ENCODE measurements at regions not wholly inside any gene's neighbourhood (a gene's known extent, or its start where the extent isn't known, plus 50 kb on each side); places are given as distances from the start of the nearest gene placed in this dataset.

GRCh38 chr2:217725409-217725808 lies 277.4 kb downstream of the TNS1 start:
- no peak overlapping the region for H3K4me3 ChIP-seq (ENCODE audit: low read length)
- H3K9me2 ChIP-seq (replicated peaks; ENCODE audit: control insufficient read depth, low read length), result no peaks in the 10 kb centered on the region
- no peak for TF ChIP-seq EZH2phosphoT487 (IDR thresholded peaks at IDR 0.05; ENCODE audit: borderline replicate concordance, low read length)
- TF ChIP-seq, protein P1, sequence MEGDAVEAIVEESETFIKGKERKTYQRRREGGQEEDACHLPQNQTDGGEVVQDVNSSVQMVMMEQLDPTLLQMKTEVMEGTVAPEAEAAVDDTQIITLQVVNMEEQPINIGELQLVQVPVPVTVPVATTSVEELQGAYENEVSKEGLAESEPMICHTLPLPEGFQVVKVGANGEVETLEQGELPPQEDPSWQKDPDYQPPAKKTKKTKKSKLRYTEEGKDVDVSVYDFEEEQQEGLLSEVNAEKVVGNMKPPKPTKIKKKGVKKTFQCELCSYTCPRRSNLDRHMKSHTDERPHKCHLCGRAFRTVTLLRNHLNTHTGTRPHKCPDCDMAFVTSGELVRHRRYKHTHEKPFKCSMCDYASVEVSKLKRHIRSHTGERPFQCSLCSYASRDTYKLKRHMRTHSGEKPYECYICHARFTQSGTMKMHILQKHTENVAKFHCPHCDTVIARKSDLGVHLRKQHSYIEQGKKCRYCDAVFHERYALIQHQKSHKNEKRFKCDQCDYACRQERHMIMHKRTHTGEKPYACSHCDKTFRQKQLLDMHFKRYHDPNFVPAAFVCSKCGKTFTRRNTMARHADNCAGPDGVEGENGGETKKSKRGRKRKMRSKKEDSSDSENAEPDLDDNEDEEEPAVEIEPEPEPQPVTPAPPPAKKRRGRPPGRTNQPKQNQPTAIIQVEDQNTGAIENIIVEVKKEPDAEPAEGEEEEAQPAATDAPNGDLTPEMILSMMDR (IDR thresholded peaks at IDR 0.05; ENCODE audit: low read depth, low read length, poor library complexity, severe bottlenecking), result no peak
- no peaks in the 10 kb centered on the region for H4K20me1 ChIP-seq (ENCODE audit: control insufficient read depth, insufficient read depth, low read depth, low read length)
- no peaks in the 10 kb centered on the region for H3K27me3 ChIP-seq (ENCODE audit: control insufficient read depth, low read length)
- H3K9me3 ChIP-seq (ENCODE audit: control insufficient read depth, insufficient read depth, low read length), result no peaks in the 10 kb centered on the region
- H3K36me3 ChIP-seq (ENCODE audit: control insufficient read depth, low read length), result no peaks in the 10 kb centered on the region
- no peaks in the 10 kb centered on the region for H3K79me2 ChIP-seq (ENCODE audit: control insufficient read depth, low read length)
- no peaks in the 10 kb centered on the region for H3K4me1 ChIP-seq (ENCODE audit: control insufficient read depth, low read length)
- H3K4me2 ChIP-seq (ENCODE audit: low read length), result no peak overlapping the region
- H3F3A ChIP-seq (ENCODE audit: control insufficient read depth, insufficient read depth), result no peaks in the 10 kb centered on the region
- no peak overlapping the region for H3K27ac ChIP-seq (ENCODE audit: low read depth, low read length)

GRCh38 chr2:217724471-217724870 lies 278.3 kb downstream of the TNS1 start:
- Histone ChIP-seq H3K4me3 (ENCODE audit: low read length) (no peak overlapping the region), H3F3A (ENCODE audit: control insufficient read depth, insufficient read depth) (no peaks in the 10 kb centered on the region), H3K79me2 (ENCODE audit: control insufficient read depth, low read length) (no peaks in the 10 kb centered on the region), H3K4me2 (ENCODE audit: low read length) (no peak overlapping the region), H4K20me1 (ENCODE audit: control insufficient read depth, insufficient read depth, low read depth, low read length) (no peaks in the 10 kb centered on the region), H3K27ac (ENCODE audit: low read depth, low read length) (no peak overlapping the region), H3K36me3 (ENCODE audit: control insufficient read depth, low read length) (no peaks in the 10 kb centered on the region), H3K27me3 (ENCODE audit: control insufficient read depth, low read length) (no peaks in the 10 kb centered on the region), H3K9me3 (ENCODE audit: control insufficient read depth, insufficient read depth, low read length) (no peaks in the 10 kb centered on the region), H3K4me1 (ENCODE audit: control insufficient read depth, low read length) (no peaks in the 10 kb centered on the region), H3K9me2 (replicated peaks; ENCODE audit: control insufficient read depth, low read length) (no peaks in the 10 kb centered on the region)
- TF ChIP-seq, protein P1 (IDR thresholded peaks at IDR 0.05; ENCODE audit: low read depth, low read length, poor library complexity, severe bottlenecking), result no peak
- TF ChIP-seq EZH2phosphoT487 (IDR thresholded peaks at IDR 0.05; ENCODE audit: borderline replicate concordance, low read length), result no peak

- H3K27me3 ChIP-seq (ENCODE audit: control insufficient read depth, low read length), result no peaks in the 10 kb centered on the region
- no peak overlapping the region for H3K4me2 ChIP-seq (ENCODE audit: low read length)
- no peaks in the 10 kb centered on the region for H3F3A ChIP-seq (ENCODE audit: control insufficient read depth, insufficient read depth)
- H3K36me3 ChIP-seq (ENCODE audit: control insufficient read depth, low read length), result no peaks in the 10 kb centered on the region
- no peaks in the 10 kb centered on the region for H3K9me2 ChIP-seq (replicated peaks; ENCODE audit: control insufficient read depth, low read length)
- no peaks in the 10 kb centered on the region for H3K4me1 ChIP-seq (ENCODE audit: control insufficient read depth, low read length)
- H3K4me3 ChIP-seq (ENCODE audit: low read length), result no peak overlapping the region
- no peaks in the 10 kb centered on the region for H3K9me3 ChIP-seq (ENCODE audit: control insufficient read depth, insufficient read depth, low read length)
- no peak for TF ChIP-seq EZH2phosphoT487 (IDR thresholded peaks at IDR 0.05; ENCODE audit: borderline replicate concordance, low read length)
- TF ChIP-seq, protein P1 (IDR thresholded peaks at IDR 0.05; ENCODE audit: low read depth, low read length, poor library complexity, severe bottlenecking), result no peak
- H3K27ac ChIP-seq (ENCODE audit: low read depth, low read length), result no peak overlapping the region
- no peaks in the 10 kb centered on the region for H4K20me1 ChIP-seq (ENCODE audit: control insufficient read depth, insufficient read depth, low read depth, low read length)
- no peaks in the 10 kb centered on the region for H3K79me2 ChIP-seq (ENCODE audit: control insufficient read depth, low read length)
Observed at GRCh38 chr2:217723981-217724380, 278.8 kb downstream of the TNS1 start.

Measured in DOHH2 (cell line).